H9 (cell line): ENCODE measurements at regions not wholly inside any gene's neighbourhood (a gene's known extent, or its start where the extent isn't known, plus 50 kb on each side); places are given as distances from the start of the nearest gene placed in this dataset.

Experiments
- DNase-seq: peaks from one replicate; pipeline ENCODE4 v3.0.0-alpha.2; 2017
- H2AFZ ChIP-seq: one replicate; pipeline ENCODE4 v1.6.1; 2013; ENCODE audit warnings: mild to moderate bottlenecking, low read length, control low read depth, moderate library complexity
- H2AK5ac ChIP-seq: 2 replicates; pipeline ENCODE4 v1.6.1; 2013; ENCODE audit warnings: low read length, control low read depth, mixed read lengths; ENCODE audit not compliant: insufficient read length
- H2BK120ac ChIP-seq: one replicate; pipeline ENCODE4 v1.6.1; 2013; ENCODE audit warnings: low read depth, mild to moderate bottlenecking, low read length, control low read depth, inconsistent platforms; ENCODE audit not compliant: poor library complexity, severe bottlenecking
- H2BK12ac ChIP-seq: 2 replicates; pipeline ENCODE4 v1.6.1; 2013; ENCODE audit warnings: low read length, control low read depth, mixed read lengths, low read depth; ENCODE audit not compliant: insufficient read length
- H2BK15ac ChIP-seq: 2 replicates; pipeline ENCODE4 v1.6.1; 2013; ENCODE audit warnings: low read depth, low read length, control low read depth
- H2BK20ac ChIP-seq: one replicate; pipeline ENCODE4 v1.6.1; 2013; ENCODE audit warnings: low read depth, mild to moderate bottlenecking, low read length, control low read depth, inconsistent platforms; ENCODE audit not compliant: poor library complexity, severe bottlenecking
- H2BK5ac ChIP-seq: 2 replicates; pipeline ENCODE4 v1.6.1; 2013; ENCODE audit warnings: low read length, control low read depth, mixed read lengths; ENCODE audit not compliant: insufficient read length
- H3K14ac ChIP-seq: 2 replicates; pipeline ENCODE4 v1.6.1; 2013; ENCODE audit warnings: low read length, control low read depth; ENCODE audit not compliant: insufficient read depth
- H3K18ac ChIP-seq: 2 replicates; pipeline ENCODE4 v1.6.1; 2013; ENCODE audit warnings: low read depth, mild to moderate bottlenecking, mixed read lengths, low read length, control low read depth; ENCODE audit not compliant: insufficient read length
- H3K23ac ChIP-seq: 2 replicates; pipeline ENCODE4 v1.6.1; 2013; ENCODE audit warnings: low read length, control low read depth, mixed read lengths, low read depth; ENCODE audit not compliant: insufficient read length
- H3K23me2 ChIP-seq: 2 replicates; pipeline ENCODE4 v1.6.1; 2013; ENCODE audit warnings: low read depth, mild to moderate bottlenecking, mixed read lengths, low read length, control low read depth; ENCODE audit not compliant: insufficient read length, poor library complexity, severe bottlenecking
- H3K27ac ChIP-seq: 2 replicates; pipeline ENCODE4 v1.5.1; 2013; ENCODE audit warnings: low read length, control low read depth, mixed read lengths, low read depth; ENCODE audit not compliant: insufficient read length
- H3K27me3 ChIP-seq: 2 replicates; pipeline ENCODE4 v1.6.1; 2013; ENCODE audit warnings: low read length, control low read depth, inconsistent platforms; ENCODE audit not compliant: insufficient read depth
- H3K4ac ChIP-seq: 2 replicates; pipeline ENCODE4 v1.6.1; 2013; ENCODE audit warnings: low read depth, mild to moderate bottlenecking, control low read depth, inconsistent platforms, low read length, moderate library complexity
- H3K4me1 ChIP-seq: 2 replicates; pipeline ENCODE4 v1.6.1; 2013; ENCODE audit warnings: low read length, control low read depth, inconsistent platforms; ENCODE audit not compliant: insufficient read depth
- H3K4me2 ChIP-seq: 2 replicates; pipeline ENCODE4 v1.6.1; 2013; ENCODE audit warnings: low read length, control low read depth, mixed read lengths; ENCODE audit not compliant: insufficient read length, insufficient read depth
- H3K56ac ChIP-seq: 2 replicates; pipeline ENCODE4 v1.6.1; 2013; ENCODE audit warnings: low read depth, mild to moderate bottlenecking, mixed read lengths, low read length, control low read depth; ENCODE audit not compliant: insufficient read length
- H3K79me1 ChIP-seq: 2 replicates; pipeline ENCODE4 v1.6.1; 2013; ENCODE audit warnings: low read depth, mild to moderate bottlenecking, moderate library complexity, low read length, control low read depth, inconsistent platforms; ENCODE audit not compliant: insufficient read depth, poor library complexity, severe bottlenecking
- H3K79me2 ChIP-seq: 2 replicates; pipeline ENCODE4 v1.6.1; 2013; ENCODE audit warnings: low read length, control low read depth, inconsistent platforms; ENCODE audit not compliant: insufficient read depth
- H3K9ac ChIP-seq: 2 replicates; pipeline ENCODE4 v1.6.1; 2013; ENCODE audit warnings: low read length, control low read depth, mixed read lengths; ENCODE audit not compliant: insufficient read length; ENCODE audit errors: extremely low read depth
- H3K9me3 ChIP-seq: one replicate; pipeline ENCODE4 v1.6.1; 2013; ENCODE audit warnings: low read depth, low read length, inconsistent platforms; ENCODE audit not compliant: control insufficient read depth
- H3T11ph ChIP-seq: one replicate; pipeline ENCODE4 v1.6.1; 2013; ENCODE audit warnings: mild to moderate bottlenecking, low read length, control low read depth, inconsistent platforms
- H4K20me1 ChIP-seq: one replicate; pipeline ENCODE4 v1.6.1; 2013; ENCODE audit not compliant: control insufficient read depth, insufficient read length, insufficient read depth
- H4K5ac ChIP-seq: 2 replicates; pipeline ENCODE4 v1.6.1; 2013; ENCODE audit warnings: low read depth, mild to moderate bottlenecking, mixed read lengths, low read length, control low read depth; ENCODE audit not compliant: insufficient read length
- H4K8ac ChIP-seq: replicated peaks from 2 replicates; pipeline ENCODE4 v1.6.1; 2013; ENCODE audit warnings: low read length, control low read depth, mixed read lengths, low read depth; ENCODE audit not compliant: insufficient read length
- H4K91ac ChIP-seq: 2 replicates; pipeline ENCODE4 v1.6.1; 2013; ENCODE audit warnings: low read depth, mild to moderate bottlenecking, moderate library complexity, mixed read lengths, low read length, control low read depth; ENCODE audit not compliant: insufficient read length
- H3K27ac Mint-ChIP-seq, 3 experiments: 2 replicates in 2 of 3; 3 replicates in 1 of 3; pipeline ENCODE4 v1.8.0; 2020 to 2021; ENCODE audit warnings: mixed read lengths in 3 of 3, mild to moderate bottlenecking in 1 of 3, moderate library complexity in 1 of 3
- H3K27me3 Mint-ChIP-seq: 2 replicates; pipeline ENCODE4 v1.8.0; 2021; ENCODE audit warnings: low read depth, mild to moderate bottlenecking, moderate library complexity, mixed read lengths
- H3K36me3 Mint-ChIP-seq, 3 experiments: 2 replicates in 2 of 3; 3 replicates in 1 of 3; pipeline ENCODE4 v1.8.0; 2020 to 2021; ENCODE audit warnings: low read depth in 3 of 3, mixed read lengths in 3 of 3; ENCODE audit not compliant: insufficient read depth in 1 of 3
- H3K4me1 Mint-ChIP-seq, 2 experiments: 2 replicates each; pipeline ENCODE4 v1.8.0; 2020; ENCODE audit warnings: mixed read lengths in 2 of 2
- H3K4me3 Mint-ChIP-seq, 2 experiments: 2 replicates in 1 of 2; 3 replicates in 1 of 2; pipeline ENCODE4 v1.8.0; 2020 to 2021; ENCODE audit warnings: mild to moderate bottlenecking in 2 of 2, mixed read lengths in 2 of 2, moderate library complexity in 1 of 2
- H3K9me3 Mint-ChIP-seq, 2 experiments: 2 replicates in 1 of 2; 3 replicates in 1 of 2; pipeline ENCODE4 v1.8.0; 2020; ENCODE audit warnings: mild to moderate bottlenecking in 2 of 2, mixed read lengths in 2 of 2, moderate library complexity in 1 of 2
- CTCF ChIP-seq: fragments of 200-600 bp; sonication (generic); conservative IDR thresholded peaks from 3 replicates; pipeline ENCODE4 v1.8.0; 2021; ENCODE audit warnings: antibody characterized with exemption, mild to moderate bottlenecking
- WGBS: extraction: QIAGEN DNeasy Blood & Tissue Kit; methylation state at CpG from one replicate; pipeline ENCODE4 v1.1.7; 2013; ENCODE audit warnings: missing lambda C conversion rate, low lambda C conversion rate, mixed read lengths; ENCODE audit not compliant: insufficient read length; ENCODE audit errors: extremely low coverage; 5-methylcytosine and 5-hydroxymethylcytosine counted together

GRCh38 chr9:113651896-113652295 lies 188.4 kb downstream of the RGS3 start:
- no peak overlapping the region for H4K91ac ChIP-seq
- H2AFZ ChIP-seq, result no peak overlapping the region
- no peak overlapping the region for H3K14ac ChIP-seq
- H3K18ac ChIP-seq, result no peak overlapping the region
- H2BK15ac ChIP-seq, result no peak overlapping the region
- no peak overlapping the region for H3K4ac ChIP-seq
- H3K79me1 ChIP-seq, result no peaks in the 10 kb centered on the region
- no peak overlapping the region for H3K4me2 ChIP-seq
- H3K27me3 ChIP-seq, result no peaks in the 10 kb centered on the region
- H3K9ac ChIP-seq, result no peak overlapping the region
- no peak for TF ChIP-seq CTCF
- no peak overlapping the region for H2BK120ac ChIP-seq
- no peak overlapping the region for H2BK20ac ChIP-seq
- no peak overlapping the region for H2BK5ac ChIP-seq
- WGBS, result no CpG with 5 or more reads among the region's 3 CpGs
- H3K9me3 ChIP-seq, result no peaks in the 10 kb centered on the region
- no peak overlapping the region; a peak in 1 of 7 replicates for H3K27ac Mint-ChIP-seq
- H3K9me3 Mint-ChIP-seq, result no peaks in the 10 kb centered on the region
- peaks cover 18 to 33% of the 10 kb centered on the region in 2 experiments for H3K4me1 Mint-ChIP-seq
- no peak overlapping the region for H4K5ac ChIP-seq
- H3K27ac ChIP-seq, result no peak overlapping the region
- no peak overlapping the region for H2BK12ac ChIP-seq
- no peaks in the 10 kb centered on the region for H3K23me2 ChIP-seq
- no peaks in the 10 kb centered on the region for H3K36me3 Mint-ChIP-seq
- no peaks in the 10 kb centered on the region for H3K79me2 ChIP-seq
- H2AK5ac ChIP-seq, result no peak overlapping the region
- no peak overlapping the region for H3K23ac ChIP-seq
- H3K4me3 Mint-ChIP-seq, result no peak overlapping the region
- DNase-seq, result no peak
- H4K8ac ChIP-seq, result no peak overlapping the region
- no peak overlapping the region for H3K56ac ChIP-seq
- H3T11ph ChIP-seq, result no peak overlapping the region
- no peaks in the 10 kb centered on the region for H4K20me1 ChIP-seq
- peaks cover 12% of the 10 kb centered on the region for H3K27me3 Mint-ChIP-seq
- peaks cover 7% of the 10 kb centered on the region; the same call in 1 of the 2 replicates for H3K4me1 ChIP-seq
